MM.1S (cell line): ENCODE measurements at regions not wholly inside any gene's neighbourhood (a gene's known extent, or its start where the extent isn't known, plus 50 kb on each side); places are given as distances from the start of the nearest gene placed in this dataset.

ENCODE experiments used
- DNase-seq: peaks from one replicate; pipeline ENCODE4 v3.0.0-alpha.2; 2015
- H2AFZ ChIP-seq: fragments of 300-600 bp; sonication (generic); 2 replicates; pipeline ENCODE4 v1.6.0; 2016; ENCODE audit warnings: antibody characterized with exemption, low read length
- H3F3A ChIP-seq: fragments of 300-600 bp; sonication (generic); 2 replicates; pipeline ENCODE4 v1.6.1; 2016; ENCODE audit warnings: mild to moderate bottlenecking, antibody characterized with exemption, low read length, moderate library complexity, mixed read lengths; ENCODE audit not compliant: insufficient read depth
- H3K27ac ChIP-seq: fragments of 300-600 bp; sonication (generic); 2 replicates; pipeline ENCODE4 v1.5.1; 2016; ENCODE audit warnings: mild to moderate bottlenecking, low read length
- H3K27me3 ChIP-seq: fragments of 300-600 bp; sonication (generic); replicated peaks from 2 replicates; pipeline ENCODE4 v1.6.0; 2016; ENCODE audit warnings: low read length; ENCODE audit not compliant: insufficient read depth
- H3K36me3 ChIP-seq: fragments of 300-600 bp; sonication (generic); replicated peaks from 2 replicates; pipeline ENCODE4 v1.6.1; 2016; ENCODE audit warnings: mild to moderate bottlenecking, low read length, mixed read lengths; ENCODE audit not compliant: insufficient read depth
- H3K4me1 ChIP-seq: fragments of 300-600 bp; sonication (generic); 2 replicates; pipeline ENCODE4 v1.6.1; 2016; ENCODE audit warnings: low read length, mixed read lengths
- H3K4me2 ChIP-seq: fragments of 300-600 bp; sonication (generic); 2 replicates; pipeline ENCODE4 v1.6.0; 2016; ENCODE audit warnings: low read depth, low read length
- H3K4me3 ChIP-seq: fragments of 300-600 bp; sonication (generic); 2 replicates; pipeline ENCODE4 v1.5.1; 2016; ENCODE audit warnings: low read length, mixed read lengths
- H3K79me2 ChIP-seq: fragments of 300-600 bp; sonication (generic); 2 replicates; pipeline ENCODE4 v1.6.1; 2016; ENCODE audit warnings: mixed run types, low read length, mixed read lengths
- H3K9ac ChIP-seq: fragments of 300-600 bp; sonication (generic); 2 replicates; pipeline ENCODE4 v1.6.1; 2016; ENCODE audit warnings: low read length, mixed read lengths
- H3K9me2 ChIP-seq: fragments of 300-600 bp; sonication (generic); replicated peaks from 2 replicates; pipeline ENCODE4 v1.6.1; 2016; ENCODE audit warnings: mild to moderate bottlenecking, low read length, mixed read lengths; ENCODE audit not compliant: insufficient read depth
- H3K9me3 ChIP-seq: fragments of 300-600 bp; sonication (generic); replicated peaks from 2 replicates; pipeline ENCODE4 v1.6.1; 2016; ENCODE audit warnings: mild to moderate bottlenecking, low read length, mixed read lengths; ENCODE audit not compliant: insufficient read depth
- H4K20me1 ChIP-seq: fragments of 300-600 bp; sonication (generic); 2 replicates; pipeline ENCODE4 v1.6.1; 2016; ENCODE audit warnings: mild to moderate bottlenecking, low read length, moderate library complexity, mixed read lengths; ENCODE audit not compliant: insufficient read depth
- EZH2 ChIP-seq: fragments of 300-600 bp; sonication (generic); optimal IDR thresholded peaks from 2 replicates; pipeline ENCODE3; 2017; ENCODE audit warnings: low read depth, mild to moderate bottlenecking, antibody characterized with exemption, low read length, mixed read lengths
- EZH2phosphoT487 ChIP-seq: fragments of 300-600 bp; sonication (generic); IDR thresholded peaks from 2 replicates; pipeline ENCODE4 v1.6.1; 2018; ENCODE audit warnings: antibody characterized with exemption, low read length
- TF ChIP-seq, protein P1 (sequence below): fragments of 300-600 bp; sonication (generic); IDR thresholded peaks from 2 replicates; pipeline ENCODE4 v1.5.1; 2016; ENCODE audit warnings: antibody characterized with exemption, low read length, mixed read lengths

DNA sequence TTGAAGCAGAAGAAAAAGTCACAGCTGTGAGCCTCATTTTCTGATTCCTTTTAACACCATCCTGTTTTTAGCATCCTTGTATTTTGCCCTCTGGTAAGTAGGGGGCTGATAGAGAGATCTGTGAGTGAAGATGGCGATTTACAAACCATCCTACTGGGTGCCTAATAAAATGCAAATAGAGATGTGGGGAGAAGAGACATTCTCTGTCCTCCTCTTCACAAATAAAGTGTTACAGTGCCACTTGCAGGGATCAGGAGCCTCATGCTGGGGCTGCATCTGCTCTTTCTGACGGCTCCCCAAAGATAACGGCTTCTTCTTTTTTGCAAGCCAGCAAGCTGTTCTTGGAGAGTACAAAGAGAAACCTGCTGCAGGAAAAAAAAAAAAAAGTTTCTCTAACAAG, 418.6 kb downstream of the TOX3 start:
- Histone ChIP-seq H3K36me3 (no peaks in the 10 kb centered on the region), H3K9me3 (no peaks in the 10 kb centered on the region), H3K4me1 (no peaks in the 10 kb centered on the region), H3K9ac (no peak overlapping the region), H3K4me2 (no peak overlapping the region), H3K27me3 (no peaks in the 10 kb centered on the region), H3K4me3 (no peak overlapping the region), H3K9me2 (no peaks in the 10 kb centered on the region), H3F3A (no peaks in the 10 kb centered on the region), H3K79me2 (no peaks in the 10 kb centered on the region), H2AFZ (no peak overlapping the region), H4K20me1 (no peaks in the 10 kb centered on the region), H3K27ac (no peak overlapping the region)
- TF ChIP-seq EZH2phosphoT487 = no peak
- TF ChIP-seq, protein P1, sequence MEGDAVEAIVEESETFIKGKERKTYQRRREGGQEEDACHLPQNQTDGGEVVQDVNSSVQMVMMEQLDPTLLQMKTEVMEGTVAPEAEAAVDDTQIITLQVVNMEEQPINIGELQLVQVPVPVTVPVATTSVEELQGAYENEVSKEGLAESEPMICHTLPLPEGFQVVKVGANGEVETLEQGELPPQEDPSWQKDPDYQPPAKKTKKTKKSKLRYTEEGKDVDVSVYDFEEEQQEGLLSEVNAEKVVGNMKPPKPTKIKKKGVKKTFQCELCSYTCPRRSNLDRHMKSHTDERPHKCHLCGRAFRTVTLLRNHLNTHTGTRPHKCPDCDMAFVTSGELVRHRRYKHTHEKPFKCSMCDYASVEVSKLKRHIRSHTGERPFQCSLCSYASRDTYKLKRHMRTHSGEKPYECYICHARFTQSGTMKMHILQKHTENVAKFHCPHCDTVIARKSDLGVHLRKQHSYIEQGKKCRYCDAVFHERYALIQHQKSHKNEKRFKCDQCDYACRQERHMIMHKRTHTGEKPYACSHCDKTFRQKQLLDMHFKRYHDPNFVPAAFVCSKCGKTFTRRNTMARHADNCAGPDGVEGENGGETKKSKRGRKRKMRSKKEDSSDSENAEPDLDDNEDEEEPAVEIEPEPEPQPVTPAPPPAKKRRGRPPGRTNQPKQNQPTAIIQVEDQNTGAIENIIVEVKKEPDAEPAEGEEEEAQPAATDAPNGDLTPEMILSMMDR = no peak
- no peak for TF ChIP-seq EZH2
- no peak for DNase-seq

DNA sequence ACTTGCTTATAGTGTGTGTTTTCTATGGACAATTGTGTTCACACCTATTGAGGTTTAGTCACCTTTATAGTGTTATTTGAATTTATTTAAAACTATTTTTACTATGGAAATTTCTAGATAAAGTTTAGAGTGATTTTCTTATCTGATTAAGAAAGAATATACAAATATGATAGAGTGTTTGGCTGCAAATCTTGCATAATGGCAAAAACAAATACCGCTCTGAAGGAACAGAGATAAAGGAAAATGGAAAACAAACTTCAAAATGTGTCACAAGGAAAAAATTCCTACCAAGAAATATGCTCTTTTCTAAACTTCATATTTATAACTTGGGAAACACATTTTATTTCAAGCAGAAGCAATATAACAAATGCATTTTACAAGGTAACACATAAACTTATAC, 423.1 kb downstream of the TOX3 start:
- Histone ChIP-seq H2AFZ (no peak overlapping the region), H3K79me2 (no peaks in the 10 kb centered on the region), H3K4me1 (no peaks in the 10 kb centered on the region), H3K36me3 (no peaks in the 10 kb centered on the region), H3K27ac (no peak overlapping the region), H4K20me1 (no peaks in the 10 kb centered on the region), H3K9me2 (no peaks in the 10 kb centered on the region), H3K4me3 (no peak overlapping the region), H3K4me2 (no peak overlapping the region), H3K9ac (no peak overlapping the region), H3K27me3 (no peaks in the 10 kb centered on the region), H3K9me3 (no peaks in the 10 kb centered on the region), H3F3A (no peaks in the 10 kb centered on the region)
- no peak for DNase-seq
- TF ChIP-seq EZH2 (no peak), EZH2phosphoT487 (no peak)
- TF ChIP-seq, protein P1 = no peak

DNA sequence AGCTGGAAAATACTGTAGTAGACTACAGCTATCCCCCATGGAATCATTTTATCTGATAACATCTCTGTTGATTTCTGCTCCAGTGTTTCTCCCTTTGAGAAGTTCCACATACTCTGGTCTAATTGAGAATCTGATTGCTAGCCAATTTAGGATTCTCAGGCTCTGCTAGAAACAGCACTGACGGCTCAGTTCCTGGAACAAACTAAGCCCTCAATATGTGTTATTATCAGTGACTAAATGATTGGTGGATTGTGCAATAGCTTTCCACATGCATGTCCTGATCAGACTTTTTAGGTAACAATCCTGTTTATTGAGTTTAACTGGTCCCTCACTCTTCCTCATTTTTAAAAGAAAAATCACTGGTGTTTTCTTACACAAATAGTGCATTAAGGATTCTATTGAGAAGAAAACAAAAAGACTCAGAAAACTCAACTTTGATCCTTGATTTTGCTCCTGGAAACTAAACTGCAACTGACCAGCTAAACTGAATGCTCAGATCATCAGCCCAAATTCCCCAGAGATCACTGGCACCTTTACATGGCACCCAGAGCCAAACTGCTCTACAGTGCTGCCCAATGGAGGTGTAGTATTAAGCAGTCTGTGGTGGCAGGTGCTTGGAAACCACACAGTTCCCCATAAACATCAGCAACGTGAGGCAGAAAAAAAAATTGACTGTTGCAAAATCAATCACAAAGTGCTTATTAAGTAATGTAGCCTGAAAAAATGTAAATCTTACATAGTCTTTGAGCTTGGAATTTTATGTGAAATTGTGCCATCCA, 423.7 kb downstream of the TOX3 start:
- DNase-seq = no peak
- TF ChIP-seq EZH2 (no peak), EZH2phosphoT487 (no peak)
- TF ChIP-seq, protein P1 = no peak
- no peaks in the 10 kb centered on the region for H3K9me2 ChIP-seq
- no peaks in the 10 kb centered on the region for H3K79me2 ChIP-seq
- H3K4me1 ChIP-seq = no peaks in the 10 kb centered on the region
- H4K20me1 ChIP-seq = no peaks in the 10 kb centered on the region
- H3K4me2 ChIP-seq = no peak overlapping the region
- H3K36me3 ChIP-seq = no peaks in the 10 kb centered on the region
- H3K9ac ChIP-seq = no peak overlapping the region
- no peak overlapping the region for H3K4me3 ChIP-seq
- H3K9me3 ChIP-seq = no peaks in the 10 kb centered on the region
- H3F3A ChIP-seq = no peaks in the 10 kb centered on the region
- no peaks in the 10 kb centered on the region for H3K27me3 ChIP-seq
- H3K27ac ChIP-seq = no peak overlapping the region
- no peak overlapping the region for H2AFZ ChIP-seq
